ENCODE measurements at regions not wholly inside any gene's neighbourhood (a gene's known extent, or its start where the extent isn't known, plus 50 kb on each side); places are given as distances from the start of the nearest gene placed in this dataset.
A peak's percentile ranks its signal among the peaks of the same experiment; 100 is the strongest.

- Histone ChIP-seq H3K4me1 (ENCODE audit: control insufficient read depth in 1 of 2, insufficient read depth in 2 of 2, low read length in 2 of 2) (no peaks in the 10 kb centered on the region), H3K4me3 (replicated peaks in 1 of 3; ENCODE audit: low read depth in 2 of 3, low read length in 3 of 3) (no peak overlapping the region), H3K9ac (ENCODE audit: insufficient read depth, low read length, poor library complexity, severe bottlenecking) (no peak overlapping the region), H3K27me3 (ENCODE audit: control insufficient read depth in 2 of 2, insufficient read depth in 2 of 2, low read length in 2 of 2) (no peaks in the 10 kb centered on the region), H3K36me3 (replicated peaks in 1 of 2; ENCODE audit: control insufficient read depth in 1 of 2, insufficient read depth in 2 of 2, low read length in 2 of 2) (no peaks in the 10 kb centered on the region), H3K27ac (ENCODE audit: low read depth in 1 of 2, low read length in 2 of 2) (no peak overlapping the region), H3K79me2 (ENCODE audit: insufficient read depth, low read length) (no peaks in the 10 kb centered on the region), H2AFZ (ENCODE audit: insufficient read depth, low read depth, low read length, poor library complexity, severe bottlenecking) (no peak overlapping the region), H4K20me1 (ENCODE audit: insufficient read depth, low read length) (no peaks in the 10 kb centered on the region), H3K4me2 (replicated peaks; ENCODE audit: extremely low read depth, low read length, poor library complexity, severe bottlenecking) (no peak overlapping the region), H3K9me3 (replicated peaks in 1 of 2; ENCODE audit: control insufficient read depth in 1 of 2, insufficient read depth in 1 of 2, low read length in 2 of 2) (no peaks in the 10 kb centered on the region)
- no peak for TF ChIP-seq CTCF (IDR thresholded peaks at IDR 0.05)
- Mint-ChIP-seq H3K9me3 (no peaks in the 10 kb centered on the region), H3K27ac (no peak overlapping the region), H3K36me3 (no peaks in the 10 kb centered on the region), H3K27me3 (ENCODE audit: low read depth in 3 of 3) (peaks cover 0 to 1% (median 0%) of the 10 kb centered on the region in 3 donors), H3K4me3 (no peak overlapping the region), H3K4me1 (peaks cover 3% of the 10 kb centered on the region)
- DNase-seq = no peak
- WGBS (ENCODE audit: insufficient coverage) = 100% methylated on average over 1 of the region's 3 CpGs
- intact Hi-C loops (cut with micrococcal nuclease) = no loop called here
Measured at GRCh38 chr7:139177696-139178095, 53.3 kb upstream of the UBN2 start.

- H3K36me3 Mint-ChIP-seq = no peaks in the 10 kb centered on the region
- peak overlapping the region; percentile 35 for H2AFZ ChIP-seq (ENCODE audit: insufficient read depth, low read depth, low read length, poor library complexity, severe bottlenecking)
- no peak for DNase-seq
- H4K20me1 ChIP-seq (ENCODE audit: insufficient read depth, low read length) = no peaks in the 10 kb centered on the region
- H3K27me3 ChIP-seq (ENCODE audit: control insufficient read depth in 2 of 2, insufficient read depth in 2 of 2, low read length in 2 of 2) = no peaks in the 10 kb centered on the region
- H3K27ac Mint-ChIP-seq = no peak overlapping the region
- no peaks in the 10 kb centered on the region for H3K36me3 ChIP-seq (replicated peaks in 1 of 2; ENCODE audit: control insufficient read depth in 1 of 2, insufficient read depth in 2 of 2, low read length in 2 of 2)
- H3K4me1 ChIP-seq (ENCODE audit: control insufficient read depth in 1 of 2, insufficient read depth in 2 of 2, low read length in 2 of 2) = no peaks in the 10 kb centered on the region
- no peak overlapping the region for H3K4me2 ChIP-seq (replicated peaks; ENCODE audit: extremely low read depth, low read length, poor library complexity, severe bottlenecking)
- WGBS (ENCODE audit: insufficient coverage) = no CpG with 5 or more reads among the region's 5 CpGs
- H3K4me1 Mint-ChIP-seq = peaks cover 7% of the 10 kb centered on the region
- no peaks in the 10 kb centered on the region for H3K27me3 Mint-ChIP-seq (ENCODE audit: low read depth in 3 of 3)
- no peak overlapping the region for H3K27ac ChIP-seq (ENCODE audit: low read depth in 1 of 2, low read length in 2 of 2)
- intact Hi-C loops (cut with micrococcal nuclease) = no loop called here
- H3K9me3 Mint-ChIP-seq = peaks cover 0 to 2% (median 0%) of the 10 kb centered on the region in 7 donors
- no peak overlapping the region for H3K4me3 ChIP-seq (replicated peaks in 1 of 3; ENCODE audit: low read depth in 2 of 3, low read length in 3 of 3)
- TF ChIP-seq CTCF (IDR thresholded peaks at IDR 0.05) = no peak
- H3K4me3 Mint-ChIP-seq = no peak overlapping the region
- no peaks in the 10 kb centered on the region for H3K79me2 ChIP-seq (ENCODE audit: insufficient read depth, low read length)
- no peak overlapping the region for H3K9ac ChIP-seq (ENCODE audit: insufficient read depth, low read length, poor library complexity, severe bottlenecking)
- no peaks in the 10 kb centered on the region for H3K9me3 ChIP-seq (replicated peaks in 1 of 2; ENCODE audit: control insufficient read depth in 1 of 2, insufficient read depth in 1 of 2, low read length in 2 of 2)
Measured at GRCh38 chr7:139180700-139181311, 50.2 kb upstream of the UBN2 start.

Data from CD14-positive monocyte (primary cell).